NCI-H446 treated with DMSO at 0.1 percent for 48 hours (cell line): ENCODE measurements at regions not wholly inside any gene's neighbourhood (a gene's known extent, or its start where the extent isn't known, plus 50 kb on each side); places are given as distances from the start of the nearest gene placed in this dataset.
"Not testable (repeated sequence)": the region's sequence is repeated elsewhere in the genome, so short reads cannot be mapped to it uniquely, and the experiment has no call there.

Experiments used
- DNase-seq: peaks from one replicate; lab custom pipeline; 2025; lab: John Stamatoyannopoulos, UW

DNA sequence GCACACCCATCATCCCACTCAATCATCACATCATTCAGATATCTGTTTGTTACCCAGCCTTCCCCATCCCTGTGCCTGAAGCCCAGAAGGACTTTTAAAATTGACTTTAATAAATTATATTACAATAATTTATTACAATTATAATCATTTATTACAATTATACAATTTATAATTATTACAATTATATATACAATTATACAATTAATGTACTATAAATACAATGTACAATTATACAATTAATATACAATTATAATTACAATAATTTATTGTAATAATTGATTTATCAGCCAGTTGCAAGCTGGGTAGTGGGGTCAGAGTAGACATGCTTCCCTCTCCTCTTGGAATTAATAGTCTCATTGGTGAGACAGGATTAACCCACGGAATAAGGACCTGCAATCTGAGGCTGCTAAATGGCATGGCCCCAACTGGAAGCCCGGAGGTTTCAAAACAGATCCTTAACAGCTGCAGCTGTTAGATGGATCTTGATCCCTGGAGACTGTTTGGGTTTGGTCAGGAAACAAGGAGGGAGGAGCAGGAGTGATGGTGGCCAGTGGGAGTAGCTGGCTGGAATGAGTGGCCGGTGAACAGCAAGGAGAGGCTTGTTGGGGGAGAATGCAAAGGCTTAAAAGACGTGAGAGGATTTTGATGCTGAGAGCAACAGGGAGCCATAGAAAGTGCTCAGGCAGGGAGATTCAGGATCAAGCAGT, 402.8 kb upstream of the PODXL start:
- DNase-seq: no peak

DNA sequence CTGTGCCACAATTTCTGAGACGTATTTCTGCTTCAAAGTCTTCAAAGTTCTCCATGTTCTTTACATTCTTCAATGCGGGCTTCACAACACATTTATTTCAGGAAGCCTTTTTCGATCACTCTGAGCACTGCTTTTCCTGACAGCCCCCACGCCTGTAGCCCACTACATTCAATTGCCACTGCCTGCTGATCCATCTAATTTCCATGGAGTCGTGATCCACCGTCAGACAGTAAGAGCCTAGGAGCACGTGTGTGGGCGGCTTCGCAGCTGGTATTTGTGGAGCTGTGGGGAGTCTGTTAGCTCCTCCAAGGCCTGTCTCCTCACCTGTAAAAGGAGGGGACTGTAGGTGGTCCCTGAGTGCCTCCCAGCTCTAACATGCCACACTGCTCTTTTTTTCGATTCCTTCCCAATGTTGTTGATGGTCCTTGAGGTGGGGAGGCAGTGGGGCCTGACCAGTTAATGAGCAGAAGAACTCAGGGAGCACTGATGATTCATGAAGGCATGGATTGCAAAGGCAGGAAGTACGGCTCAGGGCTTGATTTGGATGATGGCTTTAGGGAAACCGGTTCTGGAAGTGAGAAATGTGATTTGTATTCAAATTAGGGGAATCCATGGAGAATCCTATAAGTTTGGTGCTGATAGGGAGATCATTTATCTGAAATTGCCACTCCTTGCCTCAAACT, 401.1 kb upstream of the PODXL start:
- no peak for DNase-seq

DNA sequence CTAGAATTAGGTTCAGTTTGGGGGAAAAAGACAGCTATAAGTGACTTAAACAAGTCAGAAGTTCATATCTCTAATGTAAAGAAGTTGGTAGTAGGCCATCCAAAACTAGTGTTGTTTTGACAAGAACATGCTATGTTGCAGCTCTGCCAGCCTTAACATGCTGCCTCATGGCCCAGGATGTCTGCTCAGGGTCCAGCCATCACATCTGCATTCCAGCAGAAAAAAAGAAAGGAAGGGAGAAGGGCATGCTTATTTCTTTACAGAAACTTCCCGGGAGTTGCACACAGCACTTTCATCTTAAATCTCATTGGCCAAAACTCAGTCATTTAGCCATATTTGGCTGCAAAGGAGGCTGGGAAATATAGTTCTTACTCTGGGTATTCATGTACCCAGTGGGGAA, 400.4 kb upstream of the PODXL start:
- no peak for DNase-seq

DNA sequence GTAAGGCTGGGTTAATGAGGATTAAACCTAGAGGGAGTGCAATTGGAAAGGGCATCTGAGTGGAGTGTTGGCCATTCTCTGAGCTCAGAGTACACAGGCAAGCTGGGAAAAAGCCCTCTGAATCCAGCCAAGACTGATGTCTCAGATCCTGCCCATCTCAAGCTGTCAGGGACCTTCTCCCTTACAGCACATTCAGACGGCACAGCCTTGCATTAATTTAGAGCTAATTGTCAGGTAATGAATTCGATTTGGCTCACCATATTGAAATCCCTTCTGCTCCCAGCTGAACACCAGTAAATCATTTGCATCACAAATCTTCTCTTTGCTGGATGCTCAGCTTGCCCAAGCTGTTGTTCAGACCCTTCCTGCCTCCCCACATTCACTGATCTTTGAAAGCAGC, 399.3 kb upstream of the PODXL start:
- no peak for DNase-seq

DNA sequence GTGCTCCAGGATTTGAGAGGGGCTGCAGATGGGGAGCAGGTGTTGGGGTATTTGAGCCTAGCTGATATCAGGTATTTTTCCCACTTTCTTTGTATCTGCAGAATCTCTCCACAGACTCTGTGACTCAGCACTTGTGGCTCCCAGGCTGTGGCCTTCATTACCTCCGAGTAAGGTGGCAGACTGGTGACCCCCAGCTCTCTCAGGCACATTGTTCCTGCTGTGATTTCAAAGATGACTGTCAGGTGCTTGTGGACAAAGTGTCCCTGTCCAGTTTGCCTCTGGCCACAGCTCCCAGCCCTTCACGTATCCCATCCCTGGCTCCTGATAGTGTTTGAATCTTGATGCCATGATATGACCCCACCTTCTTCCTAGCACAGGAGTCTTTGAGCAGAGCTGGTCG, 396.8 kb upstream of the PODXL start:
- DNase-seq: no peak

DNA sequence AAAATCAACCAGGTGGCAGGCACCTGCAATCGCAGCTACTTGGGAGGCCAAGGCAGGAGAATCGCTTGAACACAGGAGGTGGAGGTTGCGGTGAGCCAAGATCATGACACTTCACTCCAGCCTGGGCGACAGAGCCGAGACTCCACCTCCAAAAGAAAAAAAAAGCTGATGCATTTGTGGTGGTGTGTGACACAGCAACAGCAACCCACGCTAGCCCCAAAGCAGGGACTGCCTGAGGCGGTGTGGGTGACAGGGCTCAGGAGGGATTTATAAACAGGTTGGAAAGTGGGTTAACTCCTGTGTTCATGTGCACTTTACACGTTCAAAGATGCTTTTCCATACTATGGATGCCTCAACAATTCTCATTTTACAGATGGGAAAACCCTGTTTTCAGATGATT, 395.9 kb upstream of the PODXL start:
- DNase-seq: no peak

DNA sequence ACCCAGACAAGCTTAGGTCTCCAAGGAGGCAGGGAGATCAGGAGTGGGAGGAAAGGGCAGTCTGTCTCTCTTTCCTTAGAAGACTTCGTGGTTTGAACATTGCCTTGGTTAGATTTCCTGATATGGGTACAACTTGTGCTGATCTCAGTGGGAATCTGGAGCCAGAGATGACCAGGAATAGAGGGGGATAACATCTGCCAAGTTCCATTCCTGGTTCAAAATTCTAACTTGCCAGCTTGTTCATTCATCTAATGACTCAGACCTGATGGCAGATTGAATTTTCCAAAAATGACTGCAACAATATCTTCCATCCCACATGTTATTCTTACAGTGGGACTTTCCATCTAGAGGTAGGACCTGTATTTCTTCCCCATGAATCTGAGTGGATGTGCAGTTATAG, 394.3 kb upstream of the PODXL start:
- DNase-seq: peak; percentile 49

DNA sequence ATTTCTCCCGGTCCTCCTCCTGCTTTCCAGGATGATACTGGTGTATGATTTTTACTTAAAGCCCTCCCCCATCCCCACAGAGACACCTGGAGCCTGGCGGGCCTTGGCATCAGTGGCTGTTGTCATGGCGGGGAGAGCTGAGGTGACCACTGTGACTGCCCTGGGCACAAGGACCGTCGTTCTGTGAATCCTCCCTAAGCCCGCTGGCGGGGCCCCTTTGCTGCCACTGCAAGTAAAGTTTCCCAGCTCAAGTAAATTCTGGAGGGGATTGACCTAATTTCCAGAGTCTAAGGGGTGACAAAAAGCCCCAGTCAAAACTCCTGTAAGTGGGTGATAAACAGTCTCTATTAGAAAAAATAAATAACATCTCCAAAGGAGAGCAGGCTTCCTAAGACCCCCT, 393.2 kb upstream of the PODXL start:
- DNase-seq: no peak

DNA sequence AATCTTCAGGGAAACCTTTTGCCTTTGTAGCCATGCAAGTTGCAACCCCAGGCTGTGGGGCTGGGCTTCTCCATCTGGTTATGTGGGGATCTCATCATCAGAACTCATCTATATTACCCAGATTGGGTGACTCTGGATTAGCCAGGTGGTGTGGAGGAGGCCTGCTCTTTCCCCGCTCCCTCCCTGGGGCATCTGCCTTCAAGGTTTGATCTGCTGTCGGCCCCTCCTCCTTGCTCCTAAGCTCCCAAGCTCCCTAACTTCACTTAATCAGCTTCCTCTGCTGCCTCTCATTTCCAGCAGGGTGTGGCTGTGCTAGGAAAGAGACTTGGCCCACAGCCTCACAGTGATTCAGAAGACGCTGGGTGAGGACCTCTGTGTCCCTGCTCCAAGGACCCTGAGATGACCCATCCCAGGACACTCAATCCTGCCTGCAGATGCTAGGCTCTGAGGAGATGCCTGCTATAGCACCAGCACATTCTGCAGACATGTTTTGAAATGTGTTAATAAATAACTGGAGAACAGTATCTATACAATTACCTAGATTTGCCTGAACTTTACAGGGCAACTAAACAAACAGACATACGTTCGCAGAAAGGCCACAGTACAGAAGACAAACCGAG, 392.1 kb upstream of the PODXL start:
- no peak for DNase-seq

DNA sequence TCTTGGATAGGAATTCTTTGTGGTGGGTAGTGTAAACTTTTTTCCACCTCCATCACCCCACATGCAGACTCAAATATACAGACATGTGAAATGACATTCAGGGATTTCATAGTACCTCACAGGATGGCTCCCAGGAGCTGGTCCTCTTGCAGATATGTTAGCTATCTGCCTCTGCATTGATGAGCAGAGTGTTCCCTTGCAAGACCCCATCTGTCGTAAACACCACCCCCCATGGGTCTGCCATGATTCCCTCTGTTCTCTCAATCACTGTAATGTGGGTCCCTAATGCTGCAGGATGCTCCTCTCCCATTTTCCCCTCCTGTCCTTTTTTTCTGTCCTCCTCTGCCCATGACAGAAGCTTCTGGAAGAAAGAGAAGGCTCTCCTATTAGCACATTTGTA, 391.2 kb upstream of the PODXL start:
- DNase-seq: no peak

DNA sequence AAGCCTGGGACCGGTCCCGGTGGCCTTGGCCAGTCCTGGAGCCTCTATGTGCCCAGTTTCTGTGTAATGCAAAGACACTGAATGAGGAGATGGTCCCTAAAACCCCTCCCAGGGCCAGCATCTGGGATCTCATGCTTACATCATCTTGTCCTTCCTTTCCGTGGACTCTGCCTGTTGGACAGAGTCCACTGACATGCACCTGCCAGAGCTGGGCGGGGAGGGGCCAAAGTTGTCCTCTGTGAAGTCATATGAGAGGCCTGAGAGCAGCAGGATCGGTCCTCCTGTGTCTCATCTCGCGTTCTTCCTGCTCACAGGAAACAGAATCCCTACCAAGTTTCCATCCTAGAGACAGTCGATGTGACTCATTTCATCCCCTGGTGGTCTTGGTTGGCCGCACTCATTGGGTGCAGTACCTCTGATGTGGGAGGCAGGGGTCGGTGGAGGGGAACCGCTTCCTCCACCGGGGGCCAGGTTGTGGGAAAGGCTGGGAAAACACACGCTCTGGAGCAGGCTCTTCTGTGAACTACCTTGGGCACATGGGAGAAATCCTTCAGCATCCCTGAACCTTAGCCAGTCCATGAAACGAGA, 389.6 kb upstream of the PODXL start:
- no peak for DNase-seq

DNA sequence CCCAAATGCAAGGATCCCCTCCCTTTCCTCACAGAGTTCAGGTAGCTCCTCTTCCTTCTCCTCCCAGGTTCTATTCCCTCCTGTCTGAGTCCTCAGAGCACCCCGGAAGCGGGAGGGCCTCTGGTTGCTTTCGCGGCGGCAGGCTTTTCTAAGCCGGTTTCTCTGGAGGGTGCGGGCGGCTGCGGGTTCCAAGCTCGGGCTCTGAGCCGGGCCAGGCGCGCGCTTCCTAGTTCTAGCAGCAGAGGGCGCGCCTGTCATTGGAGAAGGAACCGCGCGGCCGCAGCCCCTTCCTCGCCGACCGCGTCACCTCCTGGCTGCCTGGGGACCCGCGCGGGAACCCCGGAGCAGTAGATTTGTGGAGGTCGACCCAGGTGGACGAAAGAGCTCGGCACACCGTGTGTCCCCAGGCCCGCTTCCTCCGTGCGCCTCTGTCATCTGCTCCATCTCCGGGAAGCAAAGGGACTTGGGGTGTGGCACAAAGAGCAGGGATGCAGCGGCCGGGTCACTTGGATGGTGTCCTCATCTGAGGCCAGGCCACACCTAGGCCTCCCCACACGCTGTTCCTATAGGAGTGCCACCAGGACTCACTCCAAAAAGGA, 389.0 kb upstream of the PODXL start:
- DNase-seq: peak; percentile 18

DNA sequence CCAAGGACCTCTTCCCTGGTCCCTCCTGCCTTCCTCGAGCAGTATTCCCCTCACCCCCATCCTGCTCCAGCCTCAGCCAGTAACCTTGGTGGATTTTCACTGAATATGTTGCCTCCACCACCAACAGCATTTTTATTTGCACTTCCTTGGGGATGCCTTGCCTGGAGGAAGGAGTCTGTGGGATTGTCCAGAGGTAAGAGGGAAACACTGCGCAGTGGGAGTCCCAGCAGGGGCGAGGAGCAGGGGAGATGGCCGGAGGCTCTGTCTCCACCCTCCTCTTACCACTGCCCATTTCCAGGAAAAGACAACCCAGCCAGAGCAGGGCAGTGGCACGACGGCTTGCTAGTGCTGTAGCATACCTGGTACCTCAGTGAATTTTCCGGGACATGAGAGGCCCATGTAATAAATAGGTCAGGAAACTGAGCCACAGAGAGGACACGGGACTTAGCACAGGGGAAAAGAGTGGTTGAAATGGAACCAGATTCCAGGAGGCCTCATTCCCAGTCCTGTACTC, 388.2 kb upstream of the PODXL start:
- DNase-seq: no peak

DNA sequence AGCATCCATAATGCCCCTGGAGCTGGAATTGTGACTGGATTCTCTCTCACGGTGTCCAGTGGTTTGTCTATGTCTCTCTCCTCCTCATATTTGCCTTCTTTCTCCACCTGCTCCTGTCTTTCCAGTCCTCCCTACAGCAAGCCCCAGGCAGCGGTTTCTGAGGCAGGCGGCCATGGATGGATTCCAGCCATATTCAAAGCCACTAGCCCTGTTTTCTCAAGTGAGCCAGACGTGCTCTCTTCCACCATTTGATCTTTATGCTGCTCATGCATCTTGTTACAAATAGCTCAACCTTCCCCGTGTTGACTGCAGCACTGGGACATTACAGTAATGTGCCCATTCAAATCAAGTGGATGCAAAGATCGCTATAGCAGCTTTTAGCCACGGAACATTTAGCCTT, 387.2 kb upstream of the PODXL start:
- DNase-seq: no peak

DNA sequence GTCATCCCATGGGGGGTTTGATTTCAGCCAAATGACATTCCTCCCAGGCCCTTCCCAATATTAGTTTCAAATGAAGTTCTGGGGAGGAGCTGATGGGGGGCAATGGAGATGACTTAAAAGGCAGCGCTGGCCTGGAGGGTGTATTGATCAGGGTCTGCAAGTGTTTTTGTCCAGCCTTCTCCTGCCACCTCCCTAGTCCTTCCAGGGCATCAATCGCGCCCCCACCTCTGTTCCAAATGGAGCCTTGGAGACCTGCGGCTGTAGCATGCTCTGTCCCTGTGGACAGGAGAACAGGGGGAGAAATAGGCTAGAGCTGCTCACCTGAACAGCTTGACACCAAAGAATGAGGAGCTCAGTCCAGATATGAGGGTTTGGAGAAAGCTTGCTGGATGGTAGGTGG, 386.8 kb upstream of the PODXL start:
- no peak for DNase-seq

DNA sequence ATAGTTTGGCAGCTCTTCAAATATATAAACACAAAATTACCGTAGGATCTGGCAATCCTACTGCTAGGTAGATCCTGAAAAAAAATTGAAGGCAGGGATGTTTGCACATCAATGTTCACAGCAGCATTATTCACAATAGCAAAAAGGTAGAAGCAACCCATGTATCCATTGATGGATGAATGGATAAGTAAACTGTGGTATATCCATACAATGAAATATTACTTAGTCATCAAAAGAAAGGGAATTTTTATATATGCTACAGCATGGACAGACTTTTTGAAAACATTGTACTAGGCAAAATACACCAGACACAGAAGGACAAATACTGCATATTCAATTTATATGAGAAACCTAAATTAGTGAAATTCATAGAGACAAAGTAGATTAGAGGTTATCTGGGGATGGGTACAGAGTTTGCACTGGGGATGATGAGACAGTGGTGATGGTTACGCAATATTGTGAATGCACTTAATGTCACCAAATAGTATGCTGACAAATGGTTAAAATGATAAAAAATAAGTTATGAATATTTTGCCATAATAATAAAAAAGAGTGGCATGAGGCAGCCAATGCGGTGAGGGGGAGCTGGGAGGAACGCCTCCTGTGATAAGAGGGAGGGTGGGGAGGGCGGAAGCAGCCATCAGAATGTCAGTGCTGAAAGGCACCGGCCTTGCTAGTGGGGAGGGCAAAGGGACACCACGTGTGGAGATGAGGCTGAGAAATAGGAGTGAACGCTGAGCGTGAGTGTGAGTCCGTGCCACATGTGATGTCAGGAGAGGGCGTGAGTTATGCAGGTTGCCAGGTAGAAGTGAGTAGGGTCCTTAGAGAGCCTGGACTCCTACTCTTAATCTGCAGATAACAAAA, 386.1 kb upstream of the PODXL start:
- DNase-seq: no peak

DNA sequence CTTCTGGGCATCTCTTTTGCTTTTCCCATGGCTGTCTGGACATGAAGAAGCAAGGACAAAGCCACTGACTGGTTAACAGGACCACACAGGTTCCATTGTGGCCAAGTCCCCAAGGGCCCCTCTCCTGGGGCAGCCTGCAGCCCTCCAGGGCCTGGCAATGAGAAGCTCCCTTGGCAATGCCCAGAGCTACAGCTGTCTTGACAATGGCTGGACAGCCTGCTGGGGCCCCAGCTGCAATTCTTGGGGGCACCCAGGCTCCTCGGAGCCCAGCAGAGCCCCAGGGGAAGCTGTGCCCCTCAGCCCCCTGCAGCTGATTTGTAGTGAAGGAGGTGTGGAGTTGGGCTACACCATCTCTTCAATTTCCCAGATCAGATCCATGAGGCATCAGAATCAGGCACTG, 384.9 kb upstream of the PODXL start:
- no peak for DNase-seq

DNA sequence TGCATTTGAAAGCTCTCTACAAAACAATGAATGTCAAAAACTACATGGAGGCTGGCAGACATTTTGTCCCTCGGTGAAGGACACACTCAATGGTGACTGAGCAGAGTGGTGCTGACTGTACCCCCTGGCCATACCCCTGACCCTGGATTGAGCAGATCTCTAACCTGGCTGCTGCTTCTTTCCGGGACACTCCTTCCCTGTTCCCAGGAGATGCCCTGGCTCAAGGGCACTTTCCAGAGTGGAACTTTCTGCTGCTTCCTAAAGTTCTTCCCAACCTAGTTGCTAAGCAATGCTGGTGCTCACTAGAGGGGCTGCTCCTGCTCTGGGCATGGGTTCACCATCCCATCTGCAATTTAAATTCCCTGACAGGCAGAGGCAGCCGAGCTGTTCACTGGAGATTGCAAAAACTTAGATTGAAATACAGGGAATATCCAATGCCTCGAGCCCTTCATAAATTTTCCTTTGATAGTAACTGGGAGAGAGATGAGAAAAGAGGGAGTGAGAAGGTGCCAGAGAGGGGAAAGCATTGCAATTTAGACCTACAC, 384.3 kb upstream of the PODXL start:
- DNase-seq: no peak

DNA sequence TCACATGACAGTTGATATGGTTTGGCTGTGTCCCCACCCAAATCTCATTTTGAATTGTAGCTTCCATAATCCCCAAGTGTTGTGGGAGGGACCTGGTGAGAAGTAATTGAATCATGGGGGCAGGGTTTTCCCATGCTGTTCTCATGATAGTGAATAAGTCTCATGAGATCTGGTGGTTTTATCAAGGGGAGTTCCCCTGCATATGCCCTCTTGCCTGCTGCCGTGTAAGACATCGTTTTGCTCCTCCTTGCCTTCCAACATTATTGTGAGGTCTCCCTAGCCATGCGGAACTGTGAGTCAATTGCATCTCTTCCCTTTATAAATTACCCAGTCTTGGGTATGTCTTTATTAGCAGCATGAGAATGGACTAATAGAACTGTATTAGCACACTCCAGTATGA, 382.4 kb upstream of the PODXL start:
- DNase-seq: not testable (repeated sequence)

DNA sequence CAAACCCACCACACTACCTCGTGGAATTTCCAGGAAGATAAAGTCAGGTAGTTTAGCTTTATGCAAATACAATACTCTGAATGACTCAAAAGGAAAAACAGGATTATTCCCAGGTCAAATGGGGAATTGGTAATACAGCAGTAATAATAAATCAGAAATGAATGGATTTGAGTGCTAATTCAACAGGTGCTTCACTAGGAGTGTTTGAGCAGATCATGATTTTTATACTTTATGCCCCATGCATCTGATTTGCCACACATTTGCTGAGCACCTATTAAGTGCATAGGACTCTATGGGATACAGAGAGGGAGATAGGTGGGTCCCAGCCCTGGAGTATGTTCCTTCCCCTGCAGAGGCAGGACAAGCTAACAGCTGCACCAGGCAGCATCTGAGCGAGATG, 381.4 kb upstream of the PODXL start:
- DNase-seq: no peak

DNA sequence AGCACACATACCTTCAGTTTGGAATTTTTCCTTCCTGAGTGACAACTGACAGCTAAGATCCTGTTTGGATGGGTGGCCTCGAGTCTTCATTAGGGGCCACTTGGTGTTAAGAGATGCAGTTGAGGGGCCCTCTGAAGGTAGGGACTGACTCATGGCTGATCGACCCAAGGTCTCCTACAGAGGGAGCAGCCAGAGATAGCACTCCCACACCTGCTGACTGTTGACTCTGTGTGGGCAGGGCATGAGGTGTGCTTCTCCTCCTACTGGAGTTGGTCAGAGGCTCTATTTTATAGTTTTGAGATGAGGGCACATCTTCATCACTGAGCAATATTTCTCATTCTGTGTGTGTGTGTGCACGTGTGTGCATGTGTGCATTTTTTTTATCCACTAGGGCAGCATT, 378.8 kb upstream of the PODXL start:
- no peak for DNase-seq
